Central memory CD4-positive, alpha-beta T cell (primary cell): ENCODE measurements at regions not wholly inside any gene's neighbourhood (a gene's known extent, or its start where the extent isn't known, plus 50 kb on each side); places are given as distances from the start of the nearest gene placed in this dataset.
"Not testable (repeated sequence)": the region's sequence is repeated elsewhere in the genome, so short reads cannot be mapped to it uniquely, and the experiment has no call there.

Experiments
- DNase-seq: peaks from one replicate; pipeline ENCODE4 v3.0.0; 2022

DNA sequence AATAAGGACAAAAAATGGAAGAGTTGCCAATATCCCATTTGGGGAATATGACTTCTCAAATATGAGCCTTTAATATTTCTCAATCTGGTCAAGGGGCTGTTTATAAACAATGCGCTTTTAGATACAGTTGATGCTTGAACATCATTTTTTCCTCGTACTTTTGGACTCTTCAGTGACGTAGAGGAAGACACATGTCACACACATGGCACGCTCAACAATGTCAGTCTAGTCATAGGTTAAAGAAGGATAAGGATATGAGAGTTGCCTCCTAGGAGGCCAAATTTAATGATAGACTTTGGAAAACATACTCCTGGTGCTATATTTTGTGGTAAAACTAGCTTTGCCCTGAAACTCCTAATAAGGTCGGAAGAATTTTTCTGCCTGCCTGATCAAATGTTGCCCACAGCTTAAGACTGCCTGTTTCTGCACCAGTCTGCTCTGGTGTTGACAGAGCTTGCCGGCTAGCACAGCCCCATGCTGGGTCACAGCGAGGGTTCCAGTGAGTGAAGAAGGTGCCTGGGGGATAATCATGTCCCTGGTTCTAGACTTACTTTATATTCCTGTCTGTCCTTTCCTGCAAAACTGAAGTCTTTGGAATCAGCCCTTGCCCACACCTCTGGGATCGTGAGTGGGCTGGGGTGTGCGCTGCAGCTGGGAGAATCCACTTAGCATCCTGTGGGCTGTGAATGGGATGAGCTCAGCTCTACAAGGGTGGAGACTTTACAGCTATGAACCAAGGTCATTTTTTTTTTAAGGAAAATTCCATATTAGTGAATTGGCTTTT, 230.8 kb upstream of the IRX4 start:
- DNase-seq, result no peak

GRCh38 chr5:2112173-2113025, 229.7 kb upstream of the IRX4 start:
- DNase-seq, result no peak

DNA sequence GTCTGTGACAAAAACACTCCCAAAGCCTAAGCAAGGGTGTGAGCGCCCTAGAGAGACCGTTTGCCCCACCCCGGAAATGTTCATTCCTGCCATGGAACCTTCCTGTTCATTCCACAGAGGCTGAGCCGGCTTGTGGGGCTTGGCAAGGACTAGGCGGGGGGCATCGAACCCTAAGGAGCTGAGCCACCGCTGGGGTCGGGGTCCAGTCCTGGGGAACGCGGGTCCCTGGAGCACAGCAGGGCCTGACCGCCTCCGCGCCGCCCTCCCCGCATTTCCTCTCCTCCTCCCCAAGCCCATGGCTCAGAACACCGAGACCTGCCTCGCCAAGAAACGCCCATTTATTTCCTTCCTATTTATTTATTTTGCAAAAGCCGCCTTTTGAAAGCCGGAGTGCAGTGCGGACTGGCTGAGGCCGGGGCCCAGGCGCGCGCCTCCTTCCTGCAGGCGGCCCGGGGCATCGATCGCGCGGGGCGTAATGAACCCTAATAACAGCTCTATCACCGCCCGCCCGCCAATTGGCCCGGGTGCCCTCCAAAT, 228.9 kb upstream of the IRX4 start:
- no peak for DNase-seq

DNA sequence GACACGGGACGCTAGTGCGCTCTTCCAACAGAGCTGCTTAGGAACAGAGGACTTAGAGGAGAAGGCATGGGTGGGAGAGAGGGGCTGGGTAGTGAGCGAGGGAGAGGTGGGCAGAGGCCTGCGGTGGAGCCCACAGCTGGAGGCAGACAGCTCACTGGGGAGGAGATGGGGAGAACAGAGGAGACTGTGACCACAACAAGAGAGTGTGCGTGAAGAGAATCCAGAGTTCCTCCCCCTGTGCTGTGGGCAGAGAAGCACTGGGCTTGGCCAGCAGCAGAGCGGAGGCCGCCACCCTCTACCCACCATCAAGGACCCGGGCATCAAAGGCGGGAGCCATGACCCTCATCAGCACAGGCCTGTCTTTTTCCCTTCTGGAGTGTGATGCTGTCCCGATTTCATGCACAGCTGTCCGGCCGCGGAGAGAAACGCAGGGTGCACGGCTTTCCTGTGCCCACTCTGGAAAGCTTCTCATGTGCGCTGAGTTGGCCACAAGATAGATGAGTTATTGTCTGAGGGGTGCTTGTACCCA, 228.3 kb upstream of the IRX4 start:
- DNase-seq, result no peak

- DNase-seq, result no peak
Observed at GRCh38 chr5:2110137-2110933, 227.6 kb upstream of the IRX4 start.

DNA sequence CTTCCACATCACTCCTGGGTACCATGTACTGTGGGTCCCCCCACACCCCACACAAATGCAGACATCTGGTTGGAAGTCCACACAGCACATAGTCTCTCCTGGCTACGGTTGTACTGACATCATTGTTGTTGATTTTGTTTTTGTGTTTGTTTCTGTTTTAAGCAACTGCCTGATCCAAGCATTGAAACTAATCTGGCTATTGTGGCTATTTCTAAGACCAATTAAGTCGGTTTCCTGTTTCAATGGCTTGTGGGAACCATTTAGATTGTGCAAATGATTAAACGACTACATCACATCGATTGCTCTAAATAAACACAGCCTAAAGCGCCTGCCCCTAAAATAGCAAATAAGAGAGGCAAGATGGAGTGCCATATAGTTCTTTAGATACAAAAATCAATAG, 226.8 kb upstream of the IRX4 start:
- no peak for DNase-seq

DNA sequence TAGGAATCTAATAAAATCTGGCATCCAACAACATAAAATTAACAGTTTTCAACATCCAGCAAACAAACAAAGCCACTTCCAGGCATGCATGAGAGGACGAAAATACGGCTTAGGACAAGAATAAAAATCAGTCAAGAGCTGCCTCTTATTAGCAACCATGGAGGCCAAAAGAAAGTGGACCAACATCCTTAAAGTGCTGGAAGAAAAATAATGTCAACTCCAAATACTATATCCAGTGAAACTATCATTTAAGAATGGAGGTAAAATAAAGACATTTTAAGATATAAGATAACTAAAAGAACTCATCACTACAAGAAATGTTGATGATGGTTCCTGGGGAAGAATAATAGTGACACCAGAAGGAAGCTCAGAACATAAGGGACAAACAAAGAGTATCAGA, 224.0 kb upstream of the IRX4 start:
- DNase-seq, result no peak

DNA sequence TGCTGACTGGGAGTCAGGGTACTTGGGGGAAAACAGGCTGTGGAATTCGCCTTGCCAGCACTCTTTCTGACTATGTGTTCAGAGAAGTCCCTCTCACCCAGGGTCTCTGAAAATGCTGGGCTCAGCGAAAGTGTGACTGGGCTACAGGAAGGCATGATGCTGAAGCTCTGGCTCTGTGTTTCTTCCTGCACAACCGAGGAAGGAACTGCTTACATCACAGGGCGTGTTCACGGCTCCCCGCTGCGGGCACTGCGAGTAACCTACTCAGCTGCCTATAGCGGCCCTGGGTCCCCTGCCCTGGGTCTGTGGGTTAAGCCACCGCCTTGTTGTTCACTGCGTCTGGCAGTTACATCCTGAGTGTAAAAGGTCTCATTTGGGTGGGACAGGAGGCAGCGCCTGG, 222.4 kb upstream of the IRX4 start:
- peak; percentile 4 for DNase-seq

GRCh38 chr5:2103940-2104339, 221.2 kb upstream of the IRX4 start:
- no peak for DNase-seq

DNA sequence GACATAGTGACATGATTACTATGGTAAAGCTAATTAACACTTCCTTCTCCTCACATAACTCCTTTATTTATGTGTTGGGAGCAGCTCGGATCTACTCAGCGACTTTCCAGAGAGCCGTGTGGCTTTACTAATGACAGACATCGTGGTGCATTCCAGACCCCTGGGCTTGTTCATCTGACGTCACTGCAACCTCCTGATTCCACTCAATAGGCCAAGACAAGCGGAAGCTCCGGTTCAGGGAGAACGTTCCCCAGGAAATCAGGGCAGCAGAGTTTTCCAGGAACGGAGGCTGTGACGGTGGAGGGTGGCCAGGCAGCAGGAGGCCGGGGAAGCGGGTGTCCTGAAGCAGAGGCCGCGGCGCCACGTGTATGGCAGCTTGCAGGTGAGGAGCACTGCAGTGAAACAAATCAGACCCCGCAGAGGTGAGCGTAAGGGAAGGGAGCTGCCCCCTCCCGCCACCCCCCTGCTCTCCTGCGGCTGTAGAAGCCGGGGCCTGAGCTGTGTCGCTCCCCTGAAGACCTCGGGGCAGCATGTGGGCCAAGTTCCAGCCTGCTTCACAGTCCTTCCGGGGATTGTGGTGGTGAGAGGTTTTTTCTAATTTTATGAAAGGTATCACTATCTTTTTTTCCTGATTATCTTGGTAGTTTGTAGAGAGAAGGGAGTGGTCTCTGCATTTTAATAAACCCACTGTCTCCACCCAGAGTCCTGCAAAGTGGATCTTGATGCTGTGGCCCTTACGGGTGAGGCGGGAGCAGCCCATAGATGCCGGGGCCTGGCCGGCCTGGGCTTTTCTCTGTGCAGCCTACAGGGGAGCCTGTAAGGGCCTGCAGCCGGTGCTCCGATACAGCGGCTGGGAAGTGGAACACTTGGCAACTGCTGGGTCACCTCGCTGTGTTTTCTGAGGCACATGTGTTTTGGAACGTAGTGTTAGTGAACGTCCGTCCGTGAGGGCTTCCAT, 220.4 kb upstream of the IRX4 start:
- DNase-seq, result no peak

GRCh38 chr5:2101685-2102084, 219.0 kb upstream of the IRX4 start:
- DNase-seq, result no peak

DNA sequence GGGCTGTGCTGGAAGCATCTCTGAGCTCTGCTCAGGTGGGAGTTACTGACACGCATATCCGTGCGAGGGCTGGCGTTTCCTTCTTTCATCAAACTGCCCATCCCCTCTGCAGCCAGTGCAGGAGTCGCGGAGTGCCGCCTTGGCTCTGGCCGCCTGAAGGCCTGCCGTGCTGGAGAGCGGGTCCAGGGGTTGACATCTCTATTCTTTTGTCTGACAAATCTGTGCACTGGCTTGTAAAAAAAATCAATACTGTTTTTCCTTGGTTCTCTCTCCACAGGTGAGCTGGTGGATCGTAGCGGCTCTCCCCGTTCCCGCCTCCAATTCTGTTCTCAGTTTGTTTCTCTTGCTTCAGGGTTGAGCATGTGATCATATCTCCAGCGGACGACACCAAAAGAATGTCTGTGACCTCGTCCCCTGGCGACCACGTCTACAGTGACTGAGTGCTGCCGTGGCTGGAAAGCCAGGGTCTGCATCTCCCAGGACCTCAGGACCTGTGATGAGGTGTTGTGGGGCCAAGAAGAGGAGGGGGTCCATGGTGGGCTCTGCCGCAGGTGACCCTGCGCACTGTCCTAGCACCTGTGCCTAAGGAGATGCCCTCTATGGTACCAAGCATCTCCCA, 214.3 kb upstream of the IRX4 start:
- no peak for DNase-seq

GRCh38 chr5:2095011-2095410, 212.3 kb upstream of the IRX4 start:
- no peak for DNase-seq

DNA sequence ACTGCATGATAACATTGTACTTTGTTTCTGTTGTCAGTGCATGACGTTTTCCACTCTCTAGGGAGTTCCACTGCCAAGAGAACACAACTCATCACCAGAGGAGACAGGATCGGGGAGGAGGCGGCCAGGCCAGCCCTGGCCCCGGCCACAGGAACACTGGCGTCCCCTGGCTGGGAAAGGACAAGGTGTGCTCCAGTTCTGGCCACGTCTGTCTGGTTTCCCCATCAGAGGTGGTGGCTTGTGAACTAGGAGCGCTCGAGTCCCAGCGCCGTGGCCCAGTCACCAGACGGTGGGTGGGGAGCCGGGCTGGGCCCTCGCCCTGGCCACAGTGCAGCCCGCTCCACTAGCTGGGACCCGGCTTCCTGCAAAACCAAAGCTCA, 211.9 kb upstream of the IRX4 start:
- no peak for DNase-seq

GRCh38 chr5:2093859-2094615, 211.3 kb upstream of the IRX4 start:
- no peak for DNase-seq

GRCh38 chr5:2091921-2092320, 209.2 kb upstream of the IRX4 start:
- no peak for DNase-seq

- DNase-seq, result no peak
Observed at GRCh38 chr5:2087980-2088379, 205.3 kb upstream of the IRX4 start.

GRCh38 chr5:2075365-2075764, 192.6 kb upstream of the IRX4 start:
- no peak for DNase-seq

- no peak for DNase-seq
Observed at GRCh38 chr5:2071562-2071961, 188.8 kb upstream of the IRX4 start.

GRCh38 chr5:2070787-2071186, 188.1 kb upstream of the IRX4 start:
- DNase-seq, result not testable (repeated sequence)
